SIG-M5 (cell line): ENCODE measurements at regions not wholly inside any gene's neighbourhood (a gene's known extent, or its start where the extent isn't known, plus 50 kb on each side); places are given as distances from the start of the nearest gene placed in this dataset.
"Not testable (repeated sequence)": the region's sequence is repeated elsewhere in the genome, so short reads cannot be mapped to it uniquely, and the experiment has no call there.

ENCODE experiments used
- DNase-seq: peaks from one replicate; lab custom pipeline; 2025; lab: John Stamatoyannopoulos, UW

DNA sequence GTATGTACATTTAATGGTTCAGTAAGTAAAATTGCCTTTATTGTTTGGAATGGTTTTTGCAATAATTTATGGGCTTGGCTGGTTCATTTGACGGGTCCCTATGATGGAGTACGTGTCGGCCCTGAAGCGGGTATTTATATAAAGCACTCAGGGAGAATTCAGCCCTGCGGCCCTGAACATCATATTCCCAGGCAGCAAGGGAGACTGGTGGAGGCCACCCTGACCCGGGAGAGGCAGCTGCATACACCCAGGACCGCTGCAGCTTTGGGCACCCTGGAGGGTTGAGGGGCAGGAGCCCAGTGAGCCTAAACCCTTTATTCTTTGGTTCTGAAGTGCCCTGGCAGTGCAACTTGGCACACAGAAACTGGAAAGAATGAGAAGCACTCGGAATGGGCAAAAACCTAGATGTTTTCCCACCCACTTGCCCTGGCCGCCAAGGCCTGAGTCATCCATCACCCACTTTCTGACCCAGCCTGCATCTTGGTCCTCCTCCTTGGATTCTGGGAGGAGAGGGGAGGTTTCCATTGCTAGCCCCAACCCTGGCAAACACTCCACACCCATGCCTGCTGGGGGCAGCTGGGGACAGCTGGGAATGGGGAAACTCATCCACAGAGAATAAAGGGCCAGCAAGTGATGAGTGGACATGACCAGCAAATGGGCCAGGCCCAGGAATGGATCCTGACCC is 162.2 kb upstream of the TNRC6C start:
- DNase-seq = no peak

DNA sequence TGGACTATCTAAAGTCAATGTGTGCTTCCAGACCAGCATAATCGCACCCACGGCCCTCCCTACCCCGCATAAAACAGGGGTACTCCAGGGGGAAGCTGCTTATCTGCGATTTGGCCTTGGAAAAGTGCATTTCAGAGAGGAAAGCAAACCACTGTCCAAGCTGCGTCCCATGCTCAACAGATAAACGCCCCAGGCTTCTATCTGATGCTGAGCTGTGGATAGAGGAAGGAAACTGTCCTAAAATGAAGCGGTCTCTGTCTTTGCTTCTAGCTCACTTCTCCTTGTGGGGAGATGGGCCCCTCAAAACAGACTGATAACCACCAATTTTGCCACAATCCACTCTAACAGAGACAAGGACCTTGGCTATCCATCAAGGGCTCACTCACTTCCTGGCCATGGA is 160.5 kb upstream of the TNRC6C start:
- DNase-seq = no peak

DNA sequence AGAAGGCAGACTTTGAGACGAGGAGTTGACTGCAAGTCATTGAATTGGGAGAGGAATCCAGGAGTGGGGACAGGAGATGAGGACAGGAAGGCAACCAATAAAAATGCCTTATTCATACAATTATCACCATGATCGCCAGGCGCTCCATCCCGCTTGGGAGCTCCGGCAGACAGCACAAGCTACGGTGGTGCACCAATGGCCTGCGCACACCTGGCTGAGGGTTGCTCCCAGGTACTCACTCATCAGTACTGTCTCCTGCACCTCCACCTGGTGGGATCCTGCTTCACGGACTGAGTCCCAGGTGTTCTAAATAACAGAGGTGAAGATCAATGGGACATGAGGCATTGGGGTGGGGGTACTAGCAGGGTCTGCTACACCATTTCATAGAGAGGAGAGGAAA is 160.0 kb upstream of the TNRC6C start:
- no peak for DNase-seq

- DNase-seq = no peak
Measured at GRCh38 chr17:77800816-77801215, 157.7 kb upstream of the TNRC6C start.

GRCh38 chr17:77801545-77802332 is 156.8 kb upstream of the TNRC6C start:
- no peak for DNase-seq

GRCh38 chr17:77802333-77802615 is 156.2 kb upstream of the TNRC6C start:
- no peak for DNase-seq

- no peak for DNase-seq
Measured at GRCh38 chr17:77802811-77803220, 155.7 kb upstream of the TNRC6C start.

DNA sequence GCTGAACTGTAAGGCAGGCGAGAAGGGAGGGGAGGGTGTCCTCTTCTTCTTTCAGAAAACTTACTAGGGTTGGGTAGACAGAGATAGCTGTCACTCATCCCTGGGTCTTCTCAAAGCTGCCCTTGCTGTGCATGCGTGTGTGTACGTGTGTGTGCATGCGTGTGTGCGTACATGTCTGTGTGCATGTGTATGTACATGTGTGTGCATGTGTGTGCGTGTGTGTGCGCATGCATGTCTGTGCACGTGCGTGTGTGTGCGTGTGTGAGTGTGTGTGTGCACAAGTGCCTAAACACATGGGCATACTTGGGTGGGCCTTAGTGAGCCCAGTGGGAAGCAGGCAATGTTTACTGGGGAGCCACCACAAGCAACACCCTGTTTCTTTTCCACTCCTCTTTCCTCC is 154.8 kb upstream of the TNRC6C start:
- DNase-seq = no peak

GRCh38 chr17:77804796-77805426 is 153.6 kb upstream of the TNRC6C start:
- DNase-seq = no peak

GRCh38 chr17:77805970-77806369 is 152.5 kb upstream of the TNRC6C start:
- DNase-seq = not testable (repeated sequence)

DNA sequence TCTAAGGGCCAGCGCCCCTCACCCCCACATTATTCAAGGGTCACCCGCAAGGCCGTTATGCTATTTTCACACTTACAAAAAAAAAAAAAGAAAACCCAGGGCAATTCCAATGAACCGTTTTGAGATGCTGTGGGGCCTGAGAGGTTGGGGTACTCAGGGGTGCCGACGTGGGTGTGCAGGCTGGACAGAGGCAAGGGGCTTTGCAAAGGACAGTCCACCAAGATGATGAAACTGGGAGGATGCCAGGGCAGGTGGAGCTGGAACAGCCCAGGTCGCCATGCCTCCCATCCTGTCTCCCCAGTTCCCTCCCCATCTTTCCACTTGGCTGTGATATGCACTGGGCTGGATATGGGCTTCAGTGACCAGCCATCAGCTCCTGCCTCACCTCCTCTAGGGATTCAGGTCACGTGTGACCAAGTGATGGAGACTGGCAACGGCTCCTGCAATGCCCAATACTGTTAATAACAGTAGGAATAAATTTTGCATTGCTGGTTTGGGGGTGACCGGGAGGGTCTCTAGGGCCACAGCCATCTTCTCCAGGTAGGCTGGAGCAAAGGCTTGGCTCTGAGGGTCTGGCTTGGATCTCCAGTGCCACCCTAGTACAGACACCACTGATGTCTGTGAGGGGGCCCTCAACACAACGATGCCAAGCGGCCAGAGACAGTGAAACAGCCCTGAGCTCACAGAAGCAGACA is 151.3 kb upstream of the TNRC6C start:
- no peak for DNase-seq

GRCh38 chr17:77807746-77808441 is 150.6 kb upstream of the TNRC6C start:
- DNase-seq = no peak

DNA sequence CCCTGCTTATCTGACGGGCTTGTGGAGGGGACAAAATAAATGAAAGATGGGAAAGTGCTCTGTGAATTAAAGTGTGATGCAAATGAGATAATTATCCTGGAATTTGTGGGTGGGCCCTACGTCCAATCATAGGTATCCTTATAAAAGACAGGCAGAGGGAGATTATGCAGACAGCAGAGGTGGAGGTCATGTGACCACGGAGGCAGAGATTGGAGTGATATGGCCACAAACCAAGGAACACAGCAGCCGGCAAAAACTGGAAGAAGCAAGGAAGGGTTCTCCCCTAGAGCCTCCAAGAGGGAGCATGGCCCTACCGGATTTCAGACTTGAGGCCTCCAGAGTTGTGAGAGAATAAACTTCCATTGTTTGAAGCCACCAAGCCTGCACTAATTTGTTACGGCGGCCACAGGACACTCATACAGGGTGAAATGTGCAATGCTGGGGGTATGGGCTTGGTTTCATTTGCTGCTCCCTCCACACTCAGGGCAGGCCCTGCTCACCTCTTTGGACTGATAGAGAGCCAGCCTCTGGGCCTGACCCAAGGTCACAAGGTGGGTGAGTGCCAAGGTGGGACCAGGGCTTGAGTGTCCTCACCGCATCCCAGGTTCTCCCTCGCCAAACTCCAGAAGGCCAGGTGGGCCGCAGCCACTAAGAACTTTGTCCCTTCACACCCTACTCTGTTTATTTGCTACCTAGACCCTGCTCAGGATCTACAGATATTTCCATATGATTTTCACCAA is 149.6 kb upstream of the TNRC6C start:
- DNase-seq = no peak

GRCh38 chr17:77809814-77810213 is 148.7 kb upstream of the TNRC6C start:
- no peak for DNase-seq

DNA sequence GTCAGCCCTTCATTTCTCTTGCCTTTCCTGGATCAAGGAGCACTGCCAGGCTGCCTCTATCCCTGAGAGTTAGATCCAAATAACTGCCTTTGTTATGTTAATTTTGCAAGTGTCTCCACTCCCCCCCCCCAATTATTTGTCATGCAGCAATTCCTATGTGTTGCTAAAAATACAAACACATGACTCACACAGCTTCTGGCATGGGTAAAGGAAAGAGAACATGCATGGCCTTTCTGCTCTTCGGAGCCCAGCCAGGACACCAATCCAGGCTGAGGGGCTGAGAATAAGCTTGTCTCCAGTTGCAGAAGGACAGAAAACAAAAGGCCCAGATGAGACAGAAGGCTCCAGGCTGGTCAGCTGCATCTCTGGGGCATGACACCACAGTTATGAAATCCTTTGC is 148.0 kb upstream of the TNRC6C start:
- no peak for DNase-seq

DNA sequence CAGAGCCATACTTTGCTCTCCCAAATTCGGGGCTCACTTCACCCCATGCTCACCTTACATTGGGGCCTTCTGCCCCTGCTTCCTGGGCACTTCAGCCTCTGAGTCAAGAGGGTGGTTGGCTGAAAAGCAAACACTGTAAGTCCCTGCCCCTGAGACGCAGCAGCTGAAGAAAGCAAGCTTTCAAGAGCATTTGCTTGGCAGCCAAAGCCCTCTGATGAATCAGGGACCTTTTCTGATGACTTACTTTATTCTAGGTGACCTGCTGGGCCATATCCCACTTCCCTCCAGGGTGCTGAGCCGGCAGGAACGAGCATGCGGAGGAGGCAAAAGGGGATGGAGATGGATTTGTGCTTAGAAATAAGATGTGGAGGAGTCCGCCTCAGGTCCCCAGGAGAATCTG is 147.0 kb upstream of the TNRC6C start:
- no peak for DNase-seq

DNA sequence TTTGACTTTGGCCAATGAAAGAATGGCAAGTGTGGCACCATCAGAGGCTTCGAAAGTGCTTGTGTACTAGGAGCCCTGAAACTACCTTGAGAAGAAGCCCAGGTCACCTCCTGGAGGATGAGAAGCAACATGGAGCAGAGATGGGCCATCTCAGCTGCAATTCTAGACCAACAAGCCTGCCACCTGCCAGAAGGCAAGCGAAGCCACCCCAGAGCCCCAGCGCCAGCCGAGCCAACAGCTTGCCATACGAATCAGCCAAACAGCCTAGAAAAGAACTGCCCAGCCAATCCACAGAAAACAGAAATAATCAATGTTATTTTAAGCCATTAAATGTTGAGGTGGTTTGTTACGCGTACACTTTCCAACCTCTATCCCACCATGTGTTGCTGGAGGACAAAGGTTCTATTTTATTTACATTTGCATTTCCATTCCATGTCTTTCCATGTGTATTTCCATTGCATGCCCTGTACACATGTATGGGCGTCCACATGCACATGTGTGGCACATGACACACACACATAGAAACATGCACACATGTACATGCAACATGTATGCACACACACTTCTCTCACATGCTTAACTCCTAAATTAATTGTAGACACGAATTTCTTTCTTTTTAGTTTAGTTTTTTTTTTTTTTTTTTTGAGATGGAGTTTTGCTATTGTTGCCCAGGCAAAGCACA is 144.3 kb upstream of the TNRC6C start:
- DNase-seq = no peak

GRCh38 chr17:77815127-77815905 is 143.2 kb upstream of the TNRC6C start:
- DNase-seq = no peak

DNA sequence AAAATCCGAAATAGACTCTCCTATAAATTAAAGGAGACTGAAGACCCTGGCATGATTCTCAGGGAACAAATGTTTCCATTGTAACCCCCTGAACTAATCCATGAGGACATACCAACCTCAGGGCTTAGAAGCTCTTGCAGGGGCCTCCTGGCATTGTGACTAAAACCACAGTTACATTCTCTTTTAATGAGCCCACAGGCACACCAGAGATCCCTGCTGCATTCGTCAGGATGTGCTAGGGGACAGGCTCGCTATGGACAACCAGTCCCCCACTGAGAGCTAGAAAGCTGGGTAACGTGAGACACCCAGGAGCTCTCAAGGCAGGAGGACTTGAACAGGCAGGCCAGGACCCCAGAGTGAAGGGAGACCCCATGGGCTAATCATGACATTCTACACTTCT is 140.6 kb upstream of the TNRC6C start:
- no peak for DNase-seq

DNA sequence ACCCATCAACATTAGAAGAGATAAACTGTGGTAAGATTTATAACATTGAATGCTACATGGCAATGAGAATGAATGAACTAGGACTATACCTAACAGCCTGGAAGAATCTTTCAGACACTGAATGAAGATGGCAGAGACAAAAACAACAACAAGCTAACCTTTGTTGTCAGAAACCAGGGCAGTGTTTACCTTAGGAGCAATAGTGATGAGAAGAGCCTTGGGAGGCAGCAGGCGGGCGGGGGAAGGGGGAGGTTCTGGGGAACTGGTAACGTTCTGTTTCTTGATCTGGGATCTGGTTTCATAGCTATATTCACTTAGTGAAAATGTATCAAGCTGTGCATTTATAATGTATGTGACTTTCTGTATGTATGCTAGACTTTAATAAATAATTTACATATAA is 139.0 kb upstream of the TNRC6C start:
- DNase-seq = no peak
